Upper lobe of left lung (tissue), 6 donors: ENCODE measurements at regions not wholly inside any gene's neighbourhood (a gene's known extent, or its start where the extent isn't known, plus 50 kb on each side); places are given as distances from the start of the nearest gene placed in this dataset.
A peak's percentile ranks its signal among the peaks of the same experiment; 100 is the strongest.

Source experiments
- ATAC-seq, 2 donors: fragments of 200-7000 bp; cut with Tn5 transposase; one replicate each; pipeline ENCODE4 v1.9.1; 2022; ENCODE audit warnings: mild to moderate bottlenecking in 2 of 2, moderate library complexity in 2 of 2; ENCODE audit not compliant: low FRiP score in 2 of 2
- DNase-seq, 2 donors: peaks; one replicate each; pipeline ENCODE4 v3.0.0-alpha.2; 2019 to 2020
- H3K27ac ChIP-seq, 4 donors: fragments of 200-600 bp; sonication (generic); one replicate each; pipeline ENCODE4 v1.5.1; 2016 to 2019
- H3K27me3 ChIP-seq, 4 donors: fragments of 200-600 bp; sonication (generic); one replicate each; pipeline ENCODE4 v1.5.1; 2017 to 2019
- H3K36me3 ChIP-seq, 4 donors: fragments of 200-600 bp; sonication (generic); one replicate each; pipeline ENCODE4 v1.5.1; 2016 to 2019
- H3K4me1 ChIP-seq, 4 donors: fragments of 200-600 bp; sonication (generic); one replicate each; pipeline ENCODE4 v1.5.1; 2018 to 2019
- H3K4me3 ChIP-seq, 4 donors: fragments of 200-600 bp; sonication (generic); one replicate each; pipeline ENCODE4 v1.5.1; 2017 to 2019; ENCODE audit warnings: mild to moderate bottlenecking in 2 of 4, moderate library complexity in 1 of 4
- H3K9me3 ChIP-seq, 4 donors: fragments of 200-600 bp; sonication (generic); one replicate each; pipeline ENCODE4 v1.5.1; 2018 to 2019
- EP300 ChIP-seq, 4 donors: sonication (generic); formaldehyde crosslinking; IDR thresholded peaks; one replicate each; pipeline ENCODE4 v1.5.1; 2017; ENCODE audit warnings: antibody characterized with exemption in 4 of 4, control low read depth in 2 of 4
- POLR2A ChIP-seq, 4 donors: fragments of 450-650 bp; IDR thresholded peaks; one replicate each; pipeline ENCODE4 v1.5.1; 2016 to 2017; ENCODE audit warnings: antibody characterized with exemption in 4 of 4, mild to moderate bottlenecking in 2 of 4
- POLR2AphosphoS5 ChIP-seq, 2 donors: sonication (generic); formaldehyde crosslinking; IDR thresholded peaks; one replicate each; pipeline ENCODE4 v1.5.1; 2017; ENCODE audit warnings: antibody characterized with exemption in 2 of 2
- WGBS, 2 donors: methylation state at CpG; one replicate each; pipeline ENCODE4 v1.1.5; 2017 to 2018; 5-methylcytosine and 5-hydroxymethylcytosine counted together
- TF ChIP-seq, protein P1 (sequence below), 6 experiments: fragments of 450-650 bp in 4 of 6; fragments of 200-600 bp in 2 of 6; sonication (generic) in 2 of 6; IDR thresholded peaks; one replicate each; pipeline ENCODE4 v1.5.1; 2016 to 2019; ENCODE audit warnings: antibody characterized with exemption in 6 of 6
- donor health status: DM: no; HTN: no; CAD: no; lungs with moderate emphysema.
- donor health status: DM: no; HTN: yes; CAD: no; lungs with severe emphysema.

DNA sequence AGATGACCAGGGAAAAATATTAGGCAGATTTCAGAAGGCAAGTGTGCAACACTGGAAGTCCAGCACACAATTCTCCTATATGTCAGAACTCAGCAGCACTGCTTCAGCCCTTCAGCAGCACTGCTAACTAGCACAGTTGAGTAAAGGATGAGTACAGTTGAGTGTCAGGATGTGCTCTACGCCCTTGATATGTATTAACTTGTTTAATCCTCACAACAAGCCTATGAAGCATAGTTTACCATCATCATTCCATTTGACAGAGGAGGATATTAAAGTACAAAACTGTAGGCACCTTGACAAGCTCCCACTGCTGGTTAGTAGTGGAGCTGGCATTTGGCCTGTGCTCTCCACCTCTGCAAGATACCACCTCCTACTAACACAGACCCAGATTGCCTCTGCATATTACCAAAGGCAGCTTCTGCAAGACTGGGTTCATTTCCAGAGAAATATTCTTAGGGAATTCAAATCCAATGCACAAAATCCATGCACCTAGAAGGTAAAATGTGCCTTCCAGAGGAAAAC, 230.8 kb downstream of the ANAPC1 start:
- no peaks in the 10 kb centered on the region for H3K27me3 ChIP-seq
- no peak overlapping the region for H3K4me3 ChIP-seq
- 83 to 94% methylated on average over 1 of the region's 1 CpG for WGBS, 2 donors
- DNase-seq, result no peak
- H3K27ac ChIP-seq, result no peak overlapping the region
- no peaks in the 10 kb centered on the region for H3K4me1 ChIP-seq
- ATAC-seq, result no peak
- H3K36me3 ChIP-seq, result no peaks in the 10 kb centered on the region
- no peaks in the 10 kb centered on the region for H3K9me3 ChIP-seq
- TF ChIP-seq, protein P1, sequence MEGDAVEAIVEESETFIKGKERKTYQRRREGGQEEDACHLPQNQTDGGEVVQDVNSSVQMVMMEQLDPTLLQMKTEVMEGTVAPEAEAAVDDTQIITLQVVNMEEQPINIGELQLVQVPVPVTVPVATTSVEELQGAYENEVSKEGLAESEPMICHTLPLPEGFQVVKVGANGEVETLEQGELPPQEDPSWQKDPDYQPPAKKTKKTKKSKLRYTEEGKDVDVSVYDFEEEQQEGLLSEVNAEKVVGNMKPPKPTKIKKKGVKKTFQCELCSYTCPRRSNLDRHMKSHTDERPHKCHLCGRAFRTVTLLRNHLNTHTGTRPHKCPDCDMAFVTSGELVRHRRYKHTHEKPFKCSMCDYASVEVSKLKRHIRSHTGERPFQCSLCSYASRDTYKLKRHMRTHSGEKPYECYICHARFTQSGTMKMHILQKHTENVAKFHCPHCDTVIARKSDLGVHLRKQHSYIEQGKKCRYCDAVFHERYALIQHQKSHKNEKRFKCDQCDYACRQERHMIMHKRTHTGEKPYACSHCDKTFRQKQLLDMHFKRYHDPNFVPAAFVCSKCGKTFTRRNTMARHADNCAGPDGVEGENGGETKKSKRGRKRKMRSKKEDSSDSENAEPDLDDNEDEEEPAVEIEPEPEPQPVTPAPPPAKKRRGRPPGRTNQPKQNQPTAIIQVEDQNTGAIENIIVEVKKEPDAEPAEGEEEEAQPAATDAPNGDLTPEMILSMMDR (IDR thresholded peaks at IDR 0.05), result no peak
- no peak for TF ChIP-seq POLR2A (IDR thresholded peaks at IDR 0.05)
- TF ChIP-seq POLR2AphosphoS5 (IDR thresholded peaks at IDR 0.05), result no peak
- no peak for TF ChIP-seq EP300 (IDR thresholded peaks at IDR 0.05)

DNA sequence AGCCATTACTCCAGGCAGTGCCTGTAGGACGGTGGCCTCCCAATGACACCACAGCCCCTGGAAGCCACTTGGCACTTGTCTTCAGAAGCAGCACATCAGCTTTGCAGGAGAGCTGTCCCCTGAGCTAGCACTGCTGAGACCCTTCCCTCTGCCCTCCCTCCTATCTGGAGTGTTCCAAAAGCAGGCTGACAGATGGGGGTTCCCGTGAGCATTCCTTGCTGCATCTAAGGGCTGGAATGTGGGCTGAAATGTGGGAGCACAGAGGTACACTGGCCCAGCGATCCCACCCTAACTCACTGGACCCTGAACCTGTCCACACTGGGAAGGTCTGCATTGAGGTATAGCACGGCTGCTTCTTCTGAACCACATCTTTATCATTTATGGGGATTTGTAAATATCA, 230.1 kb downstream of the ANAPC1 start:
- Histone ChIP-seq H3K4me1 (peaks cover 0 to 1% (median under 1%) of the 10 kb centered on the region in 4 donors), H3K27ac (no peak overlapping the region), H3K27me3 (no peaks in the 10 kb centered on the region), H3K9me3 (no peaks in the 10 kb centered on the region), H3K36me3 (no peaks in the 10 kb centered on the region), H3K4me3 (no peak overlapping the region)
- 86 to 91% methylated on average over 4 of the region's 4 CpGs for WGBS, 2 donors
- TF ChIP-seq, protein P1 (IDR thresholded peaks at IDR 0.05), result no peak
- no peak for TF ChIP-seq POLR2A (IDR thresholded peaks at IDR 0.05)
- no peak for TF ChIP-seq EP300 (IDR thresholded peaks at IDR 0.05)
- TF ChIP-seq POLR2AphosphoS5 (IDR thresholded peaks at IDR 0.05), result no peak
- DNase-seq, result no peak
- peak in 1 of 2 donors; percentile 50 for ATAC-seq

DNA sequence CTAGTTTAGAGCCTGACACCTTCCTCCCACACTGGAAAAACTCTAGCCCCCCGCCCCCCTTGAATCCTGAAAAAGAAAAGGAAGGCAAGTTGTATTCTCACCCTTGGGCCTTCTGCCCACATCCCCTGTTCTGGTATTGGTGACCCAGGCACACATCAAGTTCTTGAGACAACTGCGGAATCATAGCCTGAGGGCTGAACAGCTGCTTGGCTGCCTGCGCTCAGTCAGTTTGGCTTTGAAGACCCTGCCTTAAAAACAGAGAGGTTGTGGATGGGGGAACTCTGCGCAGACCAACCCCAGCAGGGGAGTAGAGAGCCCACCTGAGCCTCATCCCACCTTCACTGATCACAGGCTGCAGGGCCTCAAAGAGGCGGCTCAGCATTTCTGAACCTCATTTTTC, 229.2 kb downstream of the ANAPC1 start:
- Histone ChIP-seq H3K4me3 (no peak overlapping the region), H3K9me3 (no peaks in the 10 kb centered on the region), H3K27me3 (no peaks in the 10 kb centered on the region), H3K36me3 (no peaks in the 10 kb centered on the region), H3K27ac (no peak overlapping the region), H3K4me1 (peaks cover 5 to 10% (median 9%) of the 10 kb centered on the region in 4 donors)
- ATAC-seq, result no peak
- DNase-seq, result no peak
- 97 to 98% methylated on average over 5 of the region's 5 CpGs for WGBS, 2 donors
- TF ChIP-seq POLR2AphosphoS5 (IDR thresholded peaks at IDR 0.05) (no peak), POLR2A (IDR thresholded peaks at IDR 0.05) (no peak), EP300 (IDR thresholded peaks at IDR 0.05) (no peak)
- TF ChIP-seq, protein P1 (IDR thresholded peaks at IDR 0.05), result no peak

DNA sequence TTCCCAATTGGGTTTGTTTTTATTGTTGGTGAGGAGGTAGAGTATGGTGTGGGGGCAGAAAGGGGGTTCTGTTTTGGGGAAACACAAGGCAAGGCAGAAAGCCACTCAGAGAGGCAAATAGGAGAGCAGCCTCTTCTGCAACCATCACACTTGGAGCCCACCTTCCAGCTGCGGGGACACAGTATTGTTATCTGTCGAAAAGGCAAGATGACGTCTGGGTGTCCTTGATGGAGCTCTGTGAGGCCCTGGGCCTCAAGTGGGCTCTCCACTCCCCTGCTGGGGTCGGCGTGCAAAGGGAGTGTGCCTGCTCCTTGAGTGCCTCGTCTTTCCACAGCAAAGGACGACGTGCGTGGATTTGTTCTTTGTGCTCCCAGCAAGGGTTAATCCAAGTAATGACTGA, 227.6 kb downstream of the ANAPC1 start:
- Histone ChIP-seq H3K27ac (no peak overlapping the region), H3K4me3 (no peak overlapping the region), H3K27me3 (no peaks in the 10 kb centered on the region), H3K4me1 (peaks cover 13 to 20% (median 17%) of the 10 kb centered on the region in 4 donors), H3K36me3 (no peaks in the 10 kb centered on the region), H3K9me3 (no peaks in the 10 kb centered on the region)
- TF ChIP-seq, protein P1 (IDR thresholded peaks at IDR 0.05), result no peak
- 89 to 95% methylated on average over 9 of the region's 9 CpGs for WGBS, 2 donors
- DNase-seq (peak in 1 of 2 donors; percentile 41), ATAC-seq (no peak)

DNA sequence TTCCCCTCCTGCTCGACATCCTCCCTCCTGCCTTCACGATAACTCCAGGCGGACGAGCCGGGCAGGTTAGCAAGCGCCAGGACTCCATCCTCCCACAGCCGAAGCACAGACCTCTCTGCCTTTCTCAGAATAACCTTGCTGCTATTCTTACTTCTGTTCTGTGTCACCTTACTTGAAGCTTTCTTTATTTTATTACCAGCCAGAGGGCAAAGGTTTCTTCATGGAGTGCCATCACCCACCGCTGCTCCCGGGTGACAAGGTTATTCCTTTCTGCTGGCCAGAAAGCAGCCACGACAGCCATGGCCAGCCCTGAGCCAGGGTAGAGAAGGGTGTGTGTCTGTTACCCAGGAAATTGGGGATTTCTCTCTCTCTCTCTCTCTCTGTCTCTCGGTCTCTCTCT, 227.1 kb downstream of the ANAPC1 start:
- TF ChIP-seq POLR2A (IDR thresholded peaks at IDR 0.05), result no peak
- Histone ChIP-seq H3K9me3 (no peaks in the 10 kb centered on the region), H3K27ac (no peak overlapping the region), H3K36me3 (no peaks in the 10 kb centered on the region), H3K4me3 (no peak overlapping the region), H3K4me1 (peaks cover 13 to 20% (median 17%) of the 10 kb centered on the region in 4 donors), H3K27me3 (no peaks in the 10 kb centered on the region)
- DNase-seq (no peak), ATAC-seq (no peak)
- whole genome bisulfite sequencing, 2 donors, result 82 to 84% methylated on average over 11 of the region's 11 CpGs
